Mesendoderm (in vitro differentiated cells): ENCODE measurements at regions not wholly inside any gene's neighbourhood (a gene's known extent, or its start where the extent isn't known, plus 50 kb on each side); places are given as distances from the start of the nearest gene placed in this dataset.

Experiments used
- DNase-seq: peaks from one replicate; pipeline ENCODE4 v3.0.0; 2013
- H2AK5ac ChIP-seq: 2 replicates; pipeline ENCODE4 v1.6.1; 2013; ENCODE audit warnings: low read length, inconsistent platforms
- H2BK120ac ChIP-seq: 2 replicates; pipeline ENCODE4 v1.6.1; 2013; ENCODE audit warnings: low read depth, mild to moderate bottlenecking, low read length, moderate library complexity, mixed read lengths
- H2BK15ac ChIP-seq: replicated peaks from 2 replicates; pipeline ENCODE4 v1.6.1; 2013; ENCODE audit warnings: low read depth, mild to moderate bottlenecking, moderate library complexity
- H2BK5ac ChIP-seq: 2 replicates; pipeline ENCODE4 v1.6.1; 2013; ENCODE audit warnings: low read length, inconsistent platforms
- H3K18ac ChIP-seq: 2 replicates; pipeline ENCODE4 v1.6.1; 2013; ENCODE audit warnings: mild to moderate bottlenecking, low read length, mixed read lengths
- H3K23ac ChIP-seq: one replicate; pipeline ENCODE4 v1.6.1; 2013; ENCODE audit warnings: low read length
- H3K27ac ChIP-seq: 2 replicates; pipeline ENCODE4 v1.5.1; 2013; ENCODE audit warnings: low read depth, mild to moderate bottlenecking, inconsistent platforms, low read length, moderate library complexity
- H3K27me3 ChIP-seq: 2 replicates; pipeline ENCODE4 v1.6.1; 2013; ENCODE audit warnings: low read length, control low read depth, mild to moderate bottlenecking, inconsistent platforms; ENCODE audit not compliant: insufficient read depth, poor library complexity
- H3K36me3 ChIP-seq: 2 replicates; pipeline ENCODE4 v1.6.1; 2013; ENCODE audit warnings: low read length, inconsistent platforms; ENCODE audit not compliant: control insufficient read depth, insufficient read depth
- H3K4ac ChIP-seq: one replicate; pipeline ENCODE4 v1.6.1; 2013; ENCODE audit warnings: low read depth, mild to moderate bottlenecking, low read length, moderate library complexity
- H3K4me1 ChIP-seq: 2 replicates; pipeline ENCODE4 v1.6.1; 2013; ENCODE audit warnings: low read depth, low read length, inconsistent platforms; ENCODE audit not compliant: control insufficient read depth
- H3K4me2 ChIP-seq: 2 replicates; pipeline ENCODE4 v1.6.1; 2013; ENCODE audit warnings: low read length
- H3K4me3 ChIP-seq: 2 replicates; pipeline ENCODE4 v1.5.1; 2013; ENCODE audit warnings: mild to moderate bottlenecking, low read length
- H3K56ac ChIP-seq: one replicate; pipeline ENCODE4 v1.6.1; 2013; ENCODE audit warnings: low read length
- H3K79me1 ChIP-seq: 2 replicates; pipeline ENCODE4 v1.6.1; 2013; ENCODE audit warnings: low read length, inconsistent platforms
- H3K79me2 ChIP-seq: 2 replicates; pipeline ENCODE4 v1.6.1; 2013; ENCODE audit warnings: mild to moderate bottlenecking, low read length; ENCODE audit not compliant: control insufficient read depth, insufficient read depth
- H3K9ac ChIP-seq: 2 replicates; pipeline ENCODE4 v1.6.1; 2013; ENCODE audit warnings: low read length, inconsistent platforms
- H4K5ac ChIP-seq: one replicate; pipeline ENCODE4 v1.6.1; 2013; ENCODE audit warnings: low read length
- H4K8ac ChIP-seq: one replicate; pipeline ENCODE4 v1.6.1; 2013; ENCODE audit warnings: low read depth, mild to moderate bottlenecking, control low read depth, low read length, moderate library complexity
- WGBS: extraction: QIAGEN DNeasy Blood & Tissue Kit; methylation state at CpG from one replicate; pipeline ENCODE4 v1.1.7; 2013; ENCODE audit warnings: low lambda C conversion rate, missing lambda C conversion rate; ENCODE audit not compliant: insufficient coverage; ENCODE audit errors: extremely low coverage; 5-methylcytosine and 5-hydroxymethylcytosine counted together

DNA sequence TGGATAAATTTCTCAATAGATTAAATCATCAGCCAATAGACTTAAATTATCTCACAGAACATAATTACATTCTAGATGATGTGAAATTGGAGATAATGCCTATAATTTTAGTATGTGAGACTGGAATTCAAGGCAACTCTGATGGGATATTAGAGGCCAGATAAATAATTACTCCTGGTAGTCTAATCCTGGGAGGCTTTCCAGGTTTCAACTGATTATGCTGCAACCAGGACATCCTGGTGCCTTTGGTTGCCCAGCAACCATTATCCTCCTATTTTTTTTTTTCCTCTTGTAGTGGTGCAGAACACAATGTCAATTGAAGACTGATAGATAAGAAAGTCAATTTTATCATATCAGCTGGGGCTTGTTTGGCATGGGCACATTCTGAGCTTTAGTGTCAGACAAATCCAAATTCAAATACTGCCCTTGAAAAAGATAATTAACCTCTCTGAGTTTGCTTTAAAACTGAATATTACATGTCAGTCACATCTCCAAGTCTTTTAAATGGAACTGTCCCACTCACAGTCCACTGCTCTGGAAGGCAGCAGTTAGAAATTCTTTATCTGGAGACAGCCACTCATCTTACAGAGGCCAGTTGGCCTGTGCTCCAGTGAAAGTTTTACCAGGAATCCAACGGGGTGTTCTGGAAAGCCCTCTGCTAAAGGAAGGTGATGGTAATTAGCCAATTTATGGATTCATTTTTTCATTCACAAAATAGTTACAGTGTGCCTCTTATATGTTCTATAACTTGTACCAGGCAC is 95.3 kb upstream of the GUCY1A1 start:
- H2AK5ac ChIP-seq, result no peak overlapping the region
- no peaks in the 10 kb centered on the region for H3K79me1 ChIP-seq
- no peak overlapping the region for H3K9ac ChIP-seq
- no peak overlapping the region for H3K18ac ChIP-seq
- H3K27ac ChIP-seq, result no peak overlapping the region
- no peak overlapping the region for H3K23ac ChIP-seq
- no peak overlapping the region for H3K4ac ChIP-seq
- no peak overlapping the region for H2BK120ac ChIP-seq
- H3K56ac ChIP-seq, result no peak overlapping the region
- no peak overlapping the region for H2BK5ac ChIP-seq
- no peaks in the 10 kb centered on the region for H3K27me3 ChIP-seq
- H3K4me3 ChIP-seq, result no peak overlapping the region
- H4K5ac ChIP-seq, result no peak overlapping the region
- no peak overlapping the region for H2BK15ac ChIP-seq
- H3K36me3 ChIP-seq, result no peaks in the 10 kb centered on the region
- DNase-seq, result peak; percentile 50
- H3K4me1 ChIP-seq, result no peaks in the 10 kb centered on the region
- no peak overlapping the region for H4K8ac ChIP-seq
- H3K4me2 ChIP-seq, result no peak overlapping the region
- WGBS, result no CpG with 5 or more reads among the region's 1 CpG
- no peaks in the 10 kb centered on the region for H3K79me2 ChIP-seq

GRCh38 chr4:155570661-155571060 is 96.0 kb upstream of the GUCY1A1 start:
- WGBS, result no CpG with 5 or more reads among the region's 2 CpGs

GRCh38 chr4:155569960-155570515 is 96.6 kb upstream of the GUCY1A1 start:
- no peaks in the 10 kb centered on the region for H3K4me1 ChIP-seq

More at GRCh38 chr4:155570661-155571060, 96.0 kb upstream of the GUCY1A1 start:
- no peak overlapping the region for H3K18ac ChIP-seq
- H3K4me2 ChIP-seq, result no peak overlapping the region
- no peaks in the 10 kb centered on the region for H3K4me1 ChIP-seq
- no peak overlapping the region for H3K23ac ChIP-seq
- H3K4me3 ChIP-seq, result no peak overlapping the region
- H4K5ac ChIP-seq, result no peak overlapping the region
- H4K8ac ChIP-seq, result no peak overlapping the region
- H3K27ac ChIP-seq, result no peak overlapping the region
- no peak overlapping the region for H2BK120ac ChIP-seq
- H3K4ac ChIP-seq, result no peak overlapping the region
- no peak for DNase-seq
- no peaks in the 10 kb centered on the region for H3K27me3 ChIP-seq
- no peak overlapping the region for H3K9ac ChIP-seq
- no peak overlapping the region for H2BK5ac ChIP-seq
- no peak overlapping the region for H2AK5ac ChIP-seq
- H3K79me2 ChIP-seq, result no peaks in the 10 kb centered on the region
- no peaks in the 10 kb centered on the region for H3K36me3 ChIP-seq
- H2BK15ac ChIP-seq, result no peak overlapping the region
- no peaks in the 10 kb centered on the region for H3K79me1 ChIP-seq
- no peak overlapping the region for H3K56ac ChIP-seq

GRCh38 chr4:155569471-155569870 is 97.2 kb upstream of the GUCY1A1 start:
- no CpG with 5 or more reads among the region's 3 CpGs for WGBS
- Histone ChIP-seq H3K4ac (no peak overlapping the region), H2BK120ac (no peak overlapping the region), H3K4me2 (no peak overlapping the region), H3K79me2 (no peaks in the 10 kb centered on the region), H3K4me3 (no peak overlapping the region), H3K79me1 (no peaks in the 10 kb centered on the region), H3K27ac (no peak overlapping the region), H3K4me1 (no peaks in the 10 kb centered on the region), H3K56ac (no peak overlapping the region), H4K5ac (no peak overlapping the region), H3K23ac (no peak overlapping the region), H3K27me3 (no peaks in the 10 kb centered on the region), H3K18ac (no peak overlapping the region), H2BK5ac (no peak overlapping the region), H3K36me3 (no peaks in the 10 kb centered on the region), H3K9ac (no peak overlapping the region), H2BK15ac (no peak overlapping the region), H4K8ac (no peak overlapping the region), H2AK5ac (no peak overlapping the region)
- DNase-seq, result no peak

More at GRCh38 chr4:155569960-155570515, 96.6 kb upstream of the GUCY1A1 start:
- H3K79me1 ChIP-seq, result no peaks in the 10 kb centered on the region
- H3K56ac ChIP-seq, result no peak overlapping the region
- no peak overlapping the region for H3K4me2 ChIP-seq
- no peak overlapping the region for H3K4ac ChIP-seq
- no peaks in the 10 kb centered on the region for H3K36me3 ChIP-seq
- no peak overlapping the region for H4K5ac ChIP-seq
- H3K79me2 ChIP-seq, result no peaks in the 10 kb centered on the region
- no peaks in the 10 kb centered on the region for H3K27me3 ChIP-seq
- no peak overlapping the region for H3K23ac ChIP-seq
- H2BK120ac ChIP-seq, result no peak overlapping the region
- no peak overlapping the region for H3K4me3 ChIP-seq
- DNase-seq, result no peak
- H2BK15ac ChIP-seq, result no peak overlapping the region
- H3K18ac ChIP-seq, result no peak overlapping the region
- no peak overlapping the region for H3K9ac ChIP-seq
- H3K27ac ChIP-seq, result no peak overlapping the region
- no peak overlapping the region for H2BK5ac ChIP-seq
- no CpG with 5 or more reads among the region's 4 CpGs for WGBS
- H4K8ac ChIP-seq, result no peak overlapping the region
- H2AK5ac ChIP-seq, result no peak overlapping the region

DNA sequence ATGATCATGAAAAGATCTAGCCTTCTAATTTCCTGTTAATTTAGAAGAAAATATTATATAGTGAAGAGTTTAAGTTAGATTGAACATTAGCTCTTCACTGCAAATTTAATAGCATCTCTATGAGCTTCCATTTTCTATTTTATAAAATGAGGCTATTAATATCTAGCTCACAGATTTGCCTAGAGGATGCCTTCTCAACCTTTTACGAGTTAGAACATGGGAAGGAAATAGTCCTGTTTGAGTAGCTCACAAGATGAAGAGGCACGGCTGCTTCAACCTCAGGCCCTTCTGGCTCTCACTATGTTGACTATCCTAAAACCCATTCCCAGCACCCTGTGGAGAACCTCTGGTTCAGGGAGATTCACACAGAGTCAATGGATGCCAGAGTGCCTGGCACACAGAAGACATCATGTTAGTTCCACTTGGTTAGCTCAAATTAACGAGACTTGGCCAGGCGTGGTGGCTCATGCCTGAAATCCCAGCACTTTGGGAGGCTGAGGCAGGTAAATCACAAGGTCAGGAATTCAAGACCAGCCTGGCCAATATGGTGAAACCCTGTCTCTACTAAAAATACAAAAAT is 97.9 kb upstream of the GUCY1A1 start:
- H2AK5ac ChIP-seq, result no peak overlapping the region
- no peak overlapping the region for H2BK5ac ChIP-seq
- no peak overlapping the region for H3K18ac ChIP-seq
- H3K4ac ChIP-seq, result no peak overlapping the region
- no peak overlapping the region for H3K9ac ChIP-seq
- H3K36me3 ChIP-seq, result no peaks in the 10 kb centered on the region
- no peaks in the 10 kb centered on the region for H3K27me3 ChIP-seq
- no peak overlapping the region for H3K4me3 ChIP-seq
- no peaks in the 10 kb centered on the region for H3K79me2 ChIP-seq
- no peaks in the 10 kb centered on the region for H3K4me1 ChIP-seq
- H3K23ac ChIP-seq, result no peak overlapping the region
- H3K79me1 ChIP-seq, result no peaks in the 10 kb centered on the region
- no peak overlapping the region for H4K5ac ChIP-seq
- H4K8ac ChIP-seq, result no peak overlapping the region
- WGBS, result no CpG with 5 or more reads among the region's 4 CpGs
- DNase-seq, result no peak
- no peak overlapping the region for H3K27ac ChIP-seq
- H2BK15ac ChIP-seq, result no peak overlapping the region
- no peak overlapping the region for H3K4me2 ChIP-seq
- no peak overlapping the region for H3K56ac ChIP-seq
- H2BK120ac ChIP-seq, result no peak overlapping the region
